ENCODE measurements at regions not wholly inside any gene's neighbourhood (a gene's known extent, or its start where the extent isn't known, plus 50 kb on each side); places are given as distances from the start of the nearest gene placed in this dataset.

DNA sequence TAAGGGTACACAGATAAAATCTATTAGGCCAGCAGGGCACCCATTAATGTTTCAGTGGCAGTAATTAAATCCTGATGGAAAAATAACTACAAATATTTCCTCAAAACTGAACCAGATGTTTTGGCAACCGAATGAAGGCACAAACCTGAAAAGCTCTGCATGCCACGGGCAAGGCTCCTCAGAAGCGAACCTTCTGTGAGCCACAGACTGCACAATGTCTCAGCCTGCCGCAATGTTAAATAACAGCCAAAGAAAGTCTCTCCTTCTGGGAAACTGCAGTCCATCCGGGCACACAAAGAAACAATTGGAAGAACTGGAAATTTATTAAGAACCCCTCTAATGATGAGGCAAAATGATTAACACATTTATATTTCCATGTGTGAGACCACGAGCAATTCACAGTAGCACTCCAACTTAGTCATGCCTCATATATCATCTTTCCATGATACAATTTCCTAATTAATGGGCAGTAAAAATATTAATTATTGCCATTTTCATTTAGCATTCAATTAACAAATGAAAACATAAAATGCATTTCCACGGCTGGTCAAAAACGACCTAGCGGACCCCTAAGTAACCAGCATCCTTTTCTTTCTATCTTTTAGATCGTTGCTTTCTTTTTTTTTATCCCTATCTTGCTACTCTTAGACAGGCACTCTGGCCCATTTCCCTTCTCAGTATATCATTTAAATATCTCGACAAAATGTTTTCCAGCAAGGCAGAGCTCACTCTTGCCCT, 237.5 kb downstream of the EPHA4 start:
- TF ChIP-seq, protein P1, sequence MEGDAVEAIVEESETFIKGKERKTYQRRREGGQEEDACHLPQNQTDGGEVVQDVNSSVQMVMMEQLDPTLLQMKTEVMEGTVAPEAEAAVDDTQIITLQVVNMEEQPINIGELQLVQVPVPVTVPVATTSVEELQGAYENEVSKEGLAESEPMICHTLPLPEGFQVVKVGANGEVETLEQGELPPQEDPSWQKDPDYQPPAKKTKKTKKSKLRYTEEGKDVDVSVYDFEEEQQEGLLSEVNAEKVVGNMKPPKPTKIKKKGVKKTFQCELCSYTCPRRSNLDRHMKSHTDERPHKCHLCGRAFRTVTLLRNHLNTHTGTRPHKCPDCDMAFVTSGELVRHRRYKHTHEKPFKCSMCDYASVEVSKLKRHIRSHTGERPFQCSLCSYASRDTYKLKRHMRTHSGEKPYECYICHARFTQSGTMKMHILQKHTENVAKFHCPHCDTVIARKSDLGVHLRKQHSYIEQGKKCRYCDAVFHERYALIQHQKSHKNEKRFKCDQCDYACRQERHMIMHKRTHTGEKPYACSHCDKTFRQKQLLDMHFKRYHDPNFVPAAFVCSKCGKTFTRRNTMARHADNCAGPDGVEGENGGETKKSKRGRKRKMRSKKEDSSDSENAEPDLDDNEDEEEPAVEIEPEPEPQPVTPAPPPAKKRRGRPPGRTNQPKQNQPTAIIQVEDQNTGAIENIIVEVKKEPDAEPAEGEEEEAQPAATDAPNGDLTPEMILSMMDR (IDR thresholded peaks at IDR 0.05), result no peak
- no peak for TF ChIP-seq ZFX (IDR thresholded peaks at IDR 0.05; ENCODE audit: borderline replicate concordance)

All from 22Rv1 (cell line).